Duodenal mucosa (tissue), 2 donors: ENCODE measurements at regions not wholly inside any gene's neighbourhood (a gene's known extent, or its start where the extent isn't known, plus 50 kb on each side); places are given as distances from the start of the nearest gene placed in this dataset.
"Not testable (repeated sequence)": the region's sequence is repeated elsewhere in the genome, so short reads cannot be mapped to it uniquely, and the experiment has no call there.

ENCODE experiments used
- H3K27ac ChIP-seq: one replicate; pipeline ENCODE4 v1.7.0; 2013; ENCODE audit warnings: low read depth, low read length
- H3K27me3 ChIP-seq, 2 donors: one replicate each; pipeline ENCODE4 v1.7.0; 2013; ENCODE audit warnings: low read length in 2 of 2, control low read depth in 1 of 2; ENCODE audit not compliant: insufficient read depth in 2 of 2, control insufficient read depth in 1 of 2
- H3K36me3 ChIP-seq, 2 donors: one replicate each; pipeline ENCODE4 v1.7.0; 2013; ENCODE audit warnings: low read length in 2 of 2, control low read depth in 1 of 2; ENCODE audit not compliant: insufficient read depth in 2 of 2, control insufficient read depth in 1 of 2
- H3K4me1 ChIP-seq, 2 donors: one replicate each; pipeline ENCODE4 v1.7.0; 2013; ENCODE audit warnings: low read length in 2 of 2, control low read depth in 1 of 2; ENCODE audit not compliant: insufficient read depth in 2 of 2, control insufficient read depth in 1 of 2
- H3K4me3 ChIP-seq, 2 donors: one replicate each; pipeline ENCODE4 v1.7.0; 2013; ENCODE audit warnings: low read length in 2 of 2, low read depth in 1 of 2
- H3K9ac ChIP-seq, 2 donors: one replicate each; pipeline ENCODE4 v1.7.0; 2013; ENCODE audit warnings: low read length in 2 of 2, low read depth in 1 of 2
- H3K9me3 ChIP-seq, 2 donors: one replicate each; pipeline ENCODE4 v1.7.0; 2013; ENCODE audit warnings: low read length in 2 of 2, control low read depth in 1 of 2; ENCODE audit not compliant: control insufficient read depth in 1 of 2

GRCh38 chr16:54748611-54749190 is 182.0 kb upstream of the IRX5 start:
- no peak overlapping the region for H3K9ac ChIP-seq
- no peaks in the 10 kb centered on the region for H3K36me3 ChIP-seq
- H3K27me3 ChIP-seq: no peaks in the 10 kb centered on the region
- H3K4me1 ChIP-seq: no peaks in the 10 kb centered on the region
- H3K27ac ChIP-seq: no peak overlapping the region
- H3K9me3 ChIP-seq: no peaks in the 10 kb centered on the region
- no peak overlapping the region for H3K4me3 ChIP-seq

GRCh38 chr16:54746596-54746995 is 184.1 kb upstream of the IRX5 start:
- Histone ChIP-seq H3K9ac (no peak overlapping the region), H3K27me3 (peaks cover 0 to 3% of the 10 kb centered on the region in 2 donors), H3K4me3 (no peak overlapping the region), H3K36me3 (no peaks in the 10 kb centered on the region), H3K9me3 (no peaks in the 10 kb centered on the region), H3K27ac (no peak overlapping the region), H3K4me1 (no peaks in the 10 kb centered on the region)

- no peaks in the 10 kb centered on the region for H3K4me1 ChIP-seq
- no peaks in the 10 kb centered on the region for H3K9me3 ChIP-seq
- H3K9ac ChIP-seq: no peak overlapping the region
- no peak overlapping the region for H3K27ac ChIP-seq
- peaks cover 0 to 3% of the 10 kb centered on the region in 2 donors for H3K27me3 ChIP-seq
- no peaks in the 10 kb centered on the region for H3K36me3 ChIP-seq
- H3K4me3 ChIP-seq: no peak overlapping the region
Measured at GRCh38 chr16:54744998-54745397, 185.7 kb upstream of the IRX5 start.

- no peak overlapping the region for H3K4me3 ChIP-seq
- no peaks in the 10 kb centered on the region for H3K36me3 ChIP-seq
- H3K9ac ChIP-seq: no peak overlapping the region
- peaks cover 0 to 3% of the 10 kb centered on the region in 2 donors for H3K27me3 ChIP-seq
- H3K27ac ChIP-seq: no peak overlapping the region
- no peaks in the 10 kb centered on the region for H3K4me1 ChIP-seq
- no peaks in the 10 kb centered on the region for H3K9me3 ChIP-seq
Measured at GRCh38 chr16:54742436-54742835, 188.2 kb upstream of the IRX5 start.

GRCh38 chr16:54739381-54739780 is 191.3 kb upstream of the IRX5 start:
- H3K4me3 ChIP-seq: no peak overlapping the region
- H3K9ac ChIP-seq: no peak overlapping the region
- H3K27me3 ChIP-seq: peaks cover 0 to 3% of the 10 kb centered on the region in 2 donors
- H3K4me1 ChIP-seq: no peaks in the 10 kb centered on the region
- H3K9me3 ChIP-seq: no peaks in the 10 kb centered on the region
- H3K36me3 ChIP-seq: no peaks in the 10 kb centered on the region
- no peak overlapping the region for H3K27ac ChIP-seq

GRCh38 chr16:54734156-54734555 is 196.5 kb upstream of the IRX5 start:
- no peak overlapping the region for H3K9ac ChIP-seq
- no peaks in the 10 kb centered on the region for H3K27me3 ChIP-seq
- H3K4me3 ChIP-seq: no peak overlapping the region

GRCh38 chr16:54727696-54728095 is 203.0 kb upstream of the IRX5 start:
- H3K27ac ChIP-seq, H3K4me3 ChIP-seq, H3K27me3 ChIP-seq, H3K36me3 ChIP-seq, H3K4me1 ChIP-seq, H3K9me3 ChIP-seq, H3K9ac ChIP-seq: not testable (repeated sequence)

More at GRCh38 chr16:54734156-54734555, 196.5 kb upstream of the IRX5 start:
- Histone ChIP-seq H3K9me3 (no peaks in the 10 kb centered on the region), H3K36me3 (no peaks in the 10 kb centered on the region), H3K27ac (no peak overlapping the region), H3K4me1 (no peaks in the 10 kb centered on the region)

- Histone ChIP-seq H3K27me3 (no peaks in the 10 kb centered on the region), H3K36me3 (no peaks in the 10 kb centered on the region), H3K4me3 (no peak overlapping the region), H3K27ac (no peak overlapping the region), H3K9ac (no peak overlapping the region), H3K4me1 (no peaks in the 10 kb centered on the region), H3K9me3 (no peaks in the 10 kb centered on the region)
Measured at GRCh38 chr16:54724346-54724925, 206.2 kb upstream of the IRX5 start.

- H3K27me3 ChIP-seq: no peaks in the 10 kb centered on the region
- H3K36me3 ChIP-seq: no peaks in the 10 kb centered on the region
- no peak overlapping the region for H3K9ac ChIP-seq
- H3K4me1 ChIP-seq: no peaks in the 10 kb centered on the region
- H3K27ac ChIP-seq: no peak overlapping the region
- H3K9me3 ChIP-seq: no peaks in the 10 kb centered on the region
- no peak overlapping the region for H3K4me3 ChIP-seq
Measured at GRCh38 chr16:54722210-54722676, 208.4 kb upstream of the IRX5 start.

- no peak overlapping the region for H3K27ac ChIP-seq
- no peaks in the 10 kb centered on the region for H3K9me3 ChIP-seq
- H3K4me3 ChIP-seq: no peak overlapping the region
- no peaks in the 10 kb centered on the region for H3K36me3 ChIP-seq
- H3K4me1 ChIP-seq: no peaks in the 10 kb centered on the region
- no peak overlapping the region for H3K9ac ChIP-seq
- no peaks in the 10 kb centered on the region for H3K27me3 ChIP-seq
Measured at GRCh38 chr16:54720259-54720658, 210.4 kb upstream of the IRX5 start.
